Activated T-helper 1 cell treated with Interleukin-2 at 50 U/mL for 16 hours (primary cell): ENCODE measurements at regions not wholly inside any gene's neighbourhood (a gene's known extent, or its start where the extent isn't known, plus 50 kb on each side); places are given as distances from the start of the nearest gene placed in this dataset.
"Not testable (repeated sequence)": the region's sequence is repeated elsewhere in the genome, so short reads cannot be mapped to it uniquely, and the experiment has no call there.

Experiments
- DNase-seq: peaks from one replicate; pipeline ENCODE4 v3.0.0-alpha.2; 2020; ENCODE audit warnings: low read depth

- DNase-seq = not testable (repeated sequence)
These were observed 79.5 kb upstream of the ABCD2 start for GRCh38 chr12:39699079-39699478.

DNA sequence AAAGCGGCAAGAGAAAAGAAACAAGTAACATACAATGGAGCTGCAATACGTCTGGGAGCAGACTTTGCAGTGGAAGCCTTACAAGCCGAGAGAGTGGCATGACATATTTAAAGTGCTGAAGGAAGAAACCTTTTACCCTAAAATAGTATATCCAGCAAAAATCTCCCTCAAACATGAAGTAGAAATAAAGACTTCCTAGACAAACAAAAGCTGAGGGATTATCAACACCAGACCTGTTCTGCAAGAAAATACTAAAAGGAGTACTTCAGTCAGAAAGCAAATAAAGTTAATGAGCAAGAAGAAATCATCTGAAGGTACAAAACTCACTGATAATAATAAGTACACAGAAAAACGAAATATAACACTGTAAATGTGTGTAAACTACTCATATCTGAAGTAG is 77.5 kb upstream of the ABCD2 start:
- no peak for DNase-seq

GRCh38 chr12:39692258-39692853 is 72.8 kb upstream of the ABCD2 start:
- DNase-seq = no peak

DNA sequence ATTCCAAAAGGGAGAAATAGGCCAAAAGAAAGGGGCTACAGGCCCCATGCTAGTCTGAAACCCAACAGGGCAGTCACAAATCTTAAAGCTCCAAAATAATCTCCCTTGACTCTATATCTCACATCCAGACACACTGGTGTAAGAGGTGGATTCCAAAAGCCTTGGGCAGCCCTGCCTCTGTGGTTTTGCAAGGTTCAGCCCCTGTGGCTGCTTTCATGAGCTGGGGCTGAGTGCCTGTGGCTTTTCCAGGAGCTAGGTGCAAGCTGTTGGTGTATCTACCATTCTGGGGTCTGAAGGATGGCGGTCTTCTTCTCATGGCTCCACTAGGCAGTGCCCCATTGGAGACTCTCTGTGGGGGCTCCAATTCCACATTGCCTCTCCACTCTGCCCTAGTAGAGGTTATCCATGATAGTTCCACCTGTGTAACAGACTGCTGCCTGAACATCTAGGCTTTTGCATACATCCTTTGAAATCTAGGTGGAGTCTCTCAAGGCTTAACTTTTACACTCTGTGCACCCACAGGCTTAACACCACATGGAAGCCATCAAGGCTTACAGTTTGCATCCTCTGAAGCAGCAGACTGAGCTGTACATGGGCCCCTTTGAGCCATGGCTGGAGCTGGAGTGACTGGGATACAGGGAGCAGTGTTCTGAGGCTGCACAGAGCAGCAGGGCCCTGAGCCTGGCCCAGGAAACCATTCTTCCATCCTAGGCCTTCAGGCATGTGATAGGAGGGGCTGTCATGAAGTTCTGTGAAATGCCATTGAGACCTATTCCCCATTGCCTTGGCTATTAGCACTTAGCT is 66.5 kb upstream of the ABCD2 start:
- no peak for DNase-seq

- no peak for DNase-seq
These were observed 63.3 kb upstream of the ABCD2 start for GRCh38 chr12:39682689-39683477.

- no peak for DNase-seq
These were observed 55.7 kb upstream of the ABCD2 start for GRCh38 chr12:39675263-39675662.

- DNase-seq = no peak
These were observed 53.4 kb upstream of the ABCD2 start for GRCh38 chr12:39672976-39673375.

DNA sequence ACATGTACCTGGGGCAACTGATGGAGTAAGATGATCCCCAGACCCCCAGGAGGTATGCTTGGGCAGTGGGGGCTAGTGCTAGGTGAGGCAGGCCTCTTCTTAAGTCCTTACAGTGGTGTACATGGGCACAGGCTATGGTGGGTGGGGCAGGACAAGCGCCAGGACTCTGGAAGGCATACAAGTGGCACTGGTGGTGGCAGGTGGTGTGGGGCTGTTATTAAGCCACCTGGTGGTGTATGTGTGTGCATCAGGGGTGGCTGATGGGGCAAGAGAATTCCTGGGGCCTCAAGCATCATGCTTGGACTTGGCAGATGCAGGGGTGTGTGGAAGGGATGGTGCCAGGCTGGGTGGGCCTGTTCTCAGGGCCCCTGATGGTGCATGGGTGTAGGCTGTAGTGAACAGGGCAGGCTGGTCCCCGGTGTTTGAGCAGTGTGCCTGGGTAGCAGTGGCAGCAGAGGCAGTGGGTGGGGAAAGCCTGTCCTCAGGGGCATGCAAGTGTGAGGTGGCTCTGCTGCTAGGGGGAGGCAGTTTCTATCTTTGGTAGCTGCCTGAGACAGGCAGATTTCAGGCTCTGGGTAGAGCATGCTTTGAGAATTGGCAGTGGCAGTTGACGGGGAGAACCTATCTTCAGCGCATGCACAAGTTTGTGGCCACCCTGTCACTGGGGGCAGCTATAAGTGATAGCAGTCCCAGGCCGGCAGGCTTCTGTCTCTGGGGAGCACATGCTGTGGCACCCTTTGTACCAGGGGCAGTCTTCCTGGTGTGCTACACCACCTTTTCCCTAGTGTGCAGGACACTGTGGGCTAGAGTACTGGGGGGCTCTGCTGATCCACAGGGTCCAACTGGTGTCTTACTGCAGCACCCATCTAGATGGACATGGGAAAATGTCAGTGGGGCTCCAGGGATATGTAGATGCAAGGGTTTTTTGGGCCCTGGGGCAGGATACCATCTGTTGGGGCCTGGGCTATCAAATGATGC is 52.6 kb upstream of the ABCD2 start:
- DNase-seq = no peak

- peak; percentile 36 for DNase-seq
These were observed 49.9 kb upstream of the ABCD2 start for GRCh38 chr12:39669539-39669938.
